Panc1 (cell line): ENCODE measurements at regions not wholly inside any gene's neighbourhood (a gene's known extent, or its start where the extent isn't known, plus 50 kb on each side); places are given as distances from the start of the nearest gene placed in this dataset.

ENCODE experiments used
- CTCF ChIP-seq: fragments of 450-650 bp; IDR thresholded peaks from 2 replicates; pipeline ENCODE4 v1.5.1; 2017; ENCODE audit warnings: mild to moderate bottlenecking
- POLR2AphosphoS5 ChIP-seq: IDR thresholded peaks from 2 replicates; pipeline ENCODE4 v1.6.1; 2012; ENCODE audit warnings: mild to moderate bottlenecking, low read depth, low read length, moderate library complexity
- REST ChIP-seq, 2 experiments: IDR thresholded peaks; 2 replicates each; pipeline ENCODE4 v1.6.1; 2011 to 2012; ENCODE audit warnings: low read depth in 2 of 2, control low read depth in 1 of 2, low read length in 1 of 2, mild to moderate bottlenecking in 1 of 2, moderate library complexity in 1 of 2; ENCODE audit not compliant: insufficient read depth in 1 of 2
- SIN3A ChIP-seq: IDR thresholded peaks from 2 replicates; pipeline ENCODE4 v1.6.1; 2012; ENCODE audit warnings: low read depth, mild to moderate bottlenecking, low read length, moderate library complexity, borderline replicate concordance; ENCODE audit not compliant: insufficient read depth
- TCF7L2 ChIP-seq: IDR thresholded peaks from 2 replicates; pipeline ENCODE4 v1.6.1; 2011; ENCODE audit warnings: mild to moderate bottlenecking, low read depth, low read length, inconsistent platforms

GRCh38 chr4:127000846-127001245 is 631.9 kb upstream of the INTU start:
- no peak for TF ChIP-seq CTCF
- no peak for TF ChIP-seq POLR2AphosphoS5
- TF ChIP-seq TCF7L2, result no peak
- TF ChIP-seq REST (IDR thresholded peaks at IDR 0.05; ENCODE audit: insufficient read depth in 1 of 2, low read depth in 2 of 2, low read length in 1 of 2), result no peak
- no peak for TF ChIP-seq SIN3A
